ENCODE measurements at regions not wholly inside any gene's neighbourhood (a gene's known extent, or its start where the extent isn't known, plus 50 kb on each side); places are given as distances from the start of the nearest gene placed in this dataset.

DNA sequence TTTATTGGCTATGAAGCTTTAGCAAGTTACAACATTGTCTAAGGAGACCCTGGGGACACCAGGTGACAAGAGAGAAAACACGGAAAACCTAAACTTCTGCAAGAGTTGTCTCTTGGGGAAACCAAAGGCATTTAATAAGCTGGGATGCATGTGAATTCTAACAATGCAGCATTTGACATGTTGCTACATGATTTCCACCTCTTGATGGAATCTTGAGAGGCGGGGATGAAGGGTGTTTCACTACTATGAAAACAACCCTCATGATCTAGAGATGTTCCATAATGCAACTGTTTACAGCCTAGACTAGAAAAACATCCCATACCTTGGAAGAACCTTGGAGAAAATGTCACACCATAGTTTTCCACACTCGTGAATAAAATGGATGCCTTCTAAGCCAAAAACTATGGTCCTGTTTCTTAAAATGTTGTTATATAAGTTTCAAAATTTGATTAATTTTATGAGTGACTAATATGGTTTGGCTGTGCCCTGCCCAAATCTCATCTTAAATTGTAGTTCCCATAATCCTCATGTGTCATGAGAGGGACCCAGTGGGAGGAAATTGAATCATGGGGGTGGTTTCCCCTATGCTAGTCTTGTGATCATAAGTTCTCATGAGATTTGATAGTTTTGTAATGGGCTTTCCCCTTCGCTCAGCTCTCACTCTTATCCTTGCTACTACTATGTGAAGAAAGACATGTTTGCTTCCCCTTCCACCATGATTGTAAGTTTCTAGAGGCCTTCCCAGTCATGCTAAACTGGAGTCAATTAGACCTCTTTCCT lies 164.6 kb downstream of the TNFSF13B start:
- ATAC-seq (no peak), DNase-seq (ENCODE audit: missing footprints) (no peak)
- intact Hi-C loops (cut with DNase I): no loop called here

DNA sequence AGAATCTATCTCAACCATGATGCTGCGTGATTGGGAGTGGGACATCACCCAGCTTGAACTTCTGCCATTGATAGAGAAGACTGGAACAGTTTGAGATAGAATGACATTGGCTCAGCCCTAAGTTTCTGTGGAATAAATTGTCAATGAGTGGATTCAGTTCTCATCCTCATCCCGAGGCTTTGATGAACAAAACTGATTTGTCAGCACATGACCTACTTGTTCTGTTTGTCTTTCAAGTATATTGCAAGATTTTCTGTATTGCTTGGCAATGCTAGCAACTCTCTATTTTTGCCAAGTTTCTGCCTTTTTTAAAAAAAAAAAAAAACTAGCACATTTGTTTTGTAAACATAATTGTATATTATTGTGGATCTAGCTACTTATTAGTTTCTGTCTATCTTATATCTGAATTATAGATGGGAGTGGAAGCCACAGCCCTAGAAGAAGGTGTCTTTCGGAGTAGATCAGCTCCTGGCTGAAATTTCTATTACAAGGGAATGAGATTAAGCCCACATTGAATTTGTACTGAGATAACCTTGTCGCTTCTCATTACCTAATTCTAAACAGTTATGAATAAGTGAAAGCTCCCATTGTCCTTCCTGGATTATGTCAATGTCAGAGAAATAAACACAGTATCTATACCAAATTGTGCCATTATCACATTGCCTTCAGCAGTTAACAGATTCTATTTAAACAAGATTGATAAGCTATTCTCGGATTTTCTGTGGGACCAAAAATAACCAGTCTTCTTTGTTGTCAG lies 166.1 kb downstream of the TNFSF13B start:
- DNase-seq (ENCODE audit: missing footprints) (no peak), ATAC-seq (no peak)
- intact Hi-C loops (cut with DNase I): no loop called here

DNA sequence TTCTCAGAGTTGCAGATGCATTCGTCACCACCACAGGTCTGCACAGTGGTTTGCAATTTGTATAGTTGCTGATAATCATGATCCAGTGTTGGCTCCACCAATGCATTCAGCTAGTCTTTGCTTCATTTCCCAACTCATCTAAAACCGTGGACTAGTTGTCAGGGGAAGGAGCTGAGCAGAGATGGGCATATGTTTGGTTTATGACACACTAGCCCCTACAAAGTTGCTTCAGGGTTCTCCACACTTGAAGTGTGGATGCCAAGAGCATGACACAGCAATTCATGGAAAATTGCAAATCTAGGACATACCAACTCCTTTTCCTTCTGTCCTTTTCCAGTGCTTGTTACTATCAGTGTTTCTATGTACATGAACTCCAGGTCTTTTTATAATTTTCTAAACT lies 168.0 kb downstream of the TNFSF13B start:
- intact Hi-C loops (cut with DNase I): no loop called here
- no peak for DNase-seq (ENCODE audit: missing footprints)

DNA sequence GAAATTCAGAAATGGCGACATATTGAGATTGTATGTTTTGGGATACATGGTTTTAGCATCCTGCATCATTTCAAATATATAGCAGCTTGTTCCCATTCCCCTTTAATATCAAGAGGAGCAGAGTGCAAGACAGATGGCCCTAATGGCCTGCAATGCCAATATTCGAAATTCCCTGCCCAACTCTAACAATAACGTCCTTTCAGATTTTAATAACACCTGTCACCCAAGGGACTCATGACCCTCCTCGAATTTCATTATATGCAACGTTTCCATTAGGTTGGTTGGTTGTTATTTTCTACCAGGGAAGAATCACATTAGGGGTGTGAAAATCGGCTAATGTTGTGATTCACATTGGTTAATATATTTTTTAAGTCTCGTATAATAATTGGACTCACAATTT lies 170.0 kb downstream of the TNFSF13B start:
- no peak for ATAC-seq
- intact Hi-C loops (cut with DNase I): no loop called here

More for the DNA sequence above, 168.0 kb downstream of the TNFSF13B start:
- no peak for ATAC-seq

DNA sequence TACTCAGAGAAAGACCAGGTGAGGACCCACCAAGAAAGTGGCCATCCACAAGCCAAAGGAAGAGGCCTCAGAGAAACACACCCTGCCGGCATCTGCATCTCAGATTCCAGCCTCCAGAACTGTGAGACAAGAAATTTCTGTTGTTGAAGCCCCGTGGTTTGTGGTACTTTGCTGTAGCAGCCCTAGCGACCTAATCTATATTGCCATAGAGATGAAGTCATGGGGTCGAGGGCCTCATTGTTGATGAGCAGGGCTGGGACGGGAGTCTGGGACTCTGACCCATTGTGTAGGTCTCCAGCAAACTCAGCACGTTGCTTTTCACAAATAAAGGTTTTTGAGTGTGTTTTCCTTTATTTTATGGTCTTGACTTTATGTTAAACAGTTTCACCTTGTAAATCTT lies 174.9 kb downstream of the TNFSF13B start:
- intact Hi-C loops (cut with DNase I): no loop called here
- ATAC-seq: no peak
- no peak for DNase-seq (ENCODE audit: missing footprints)

More for the DNA sequence above, 170.0 kb downstream of the TNFSF13B start:
- DNase-seq (ENCODE audit: missing footprints): no peak

DNA sequence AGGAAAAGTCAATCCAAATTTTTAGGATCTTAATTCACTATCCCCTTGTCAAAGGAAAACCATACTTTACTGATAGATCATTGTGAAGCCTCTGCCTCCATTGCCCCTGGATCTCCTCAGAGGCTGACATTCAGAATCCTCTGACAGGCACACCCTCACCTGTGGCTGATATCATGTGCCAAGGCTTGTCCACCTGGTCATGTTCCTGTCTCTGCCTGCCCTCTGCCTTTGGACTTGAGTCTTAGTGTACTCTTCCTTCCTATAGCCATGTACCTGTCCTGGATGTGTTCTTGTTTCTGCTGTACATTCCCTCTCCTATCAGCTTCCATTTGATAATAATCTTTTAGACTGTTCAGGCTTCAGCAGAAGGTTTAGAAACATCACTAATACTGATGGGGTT lies 179.4 kb downstream of the TNFSF13B start:
- DNase-seq (ENCODE audit: missing footprints): no peak
- ATAC-seq: no peak
- intact Hi-C loops (cut with DNase I): no loop called here

DNA sequence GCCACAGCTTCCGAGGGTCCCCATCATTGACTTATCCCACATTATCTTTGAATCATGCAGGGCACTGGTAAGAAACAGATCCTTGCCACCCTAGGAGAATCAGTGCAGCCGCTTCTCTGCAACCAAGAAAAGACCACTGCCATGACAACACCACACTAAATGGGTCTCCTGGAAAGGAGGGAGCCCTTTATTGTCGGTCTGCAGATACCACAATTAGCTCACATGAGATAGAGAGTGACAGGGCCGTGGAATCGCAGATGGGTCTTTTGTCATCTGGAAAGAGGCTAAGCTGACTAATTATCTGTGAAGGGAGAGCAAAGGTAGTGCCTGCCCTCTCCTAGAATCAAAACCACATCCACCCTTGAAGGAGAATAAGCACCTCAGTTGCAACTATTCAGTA lies 178.3 kb upstream of the MYO16 start:
- ATAC-seq (no peak), DNase-seq (ENCODE audit: missing footprints) (no peak)
- intact Hi-C loops (cut with DNase I): no loop called here

DNA sequence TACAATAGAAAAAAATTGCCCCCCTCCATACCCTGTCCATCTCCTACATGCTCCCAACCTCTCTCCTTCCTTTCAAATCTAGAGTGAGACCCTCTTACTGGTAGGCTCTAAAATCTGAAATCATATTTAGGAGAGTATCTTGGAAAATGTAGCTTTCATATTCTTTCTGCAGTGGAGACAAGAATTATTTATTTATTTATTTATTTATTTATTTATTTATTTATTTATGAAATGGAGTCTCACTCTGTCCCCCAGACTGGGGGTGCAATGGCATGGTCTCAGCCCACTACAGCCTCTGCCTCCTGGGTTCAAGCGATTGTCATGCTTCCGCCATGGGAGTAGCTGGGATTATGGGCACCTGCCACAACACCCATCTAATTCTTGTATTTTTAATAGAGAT lies 174.1 kb upstream of the MYO16 start:
- ATAC-seq: no peak
- DNase-seq (ENCODE audit: missing footprints): no peak
- intact Hi-C loops (cut with DNase I): no loop called here

DNA sequence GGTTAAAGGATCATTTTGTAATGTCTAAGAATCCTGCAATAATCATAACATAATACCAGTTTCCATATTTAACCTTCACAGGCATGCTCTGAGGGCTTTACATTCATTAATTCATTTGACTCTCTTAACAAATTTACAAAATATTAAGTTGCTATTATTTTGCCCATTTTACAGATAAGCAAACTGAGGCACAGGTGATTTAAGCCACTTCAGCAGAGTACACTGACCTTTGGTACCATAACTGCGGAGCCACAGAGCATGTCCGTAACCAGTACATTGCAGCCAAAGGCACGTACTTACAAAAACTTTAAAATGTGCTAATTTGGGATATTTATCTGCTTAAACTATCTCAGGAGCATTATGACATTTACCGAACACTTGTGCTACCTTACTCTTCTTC lies 169.4 kb upstream of the MYO16 start:
- no peak for DNase-seq (ENCODE audit: missing footprints)
- intact Hi-C loops (cut with DNase I): no loop called here
- no peak for ATAC-seq

DNA sequence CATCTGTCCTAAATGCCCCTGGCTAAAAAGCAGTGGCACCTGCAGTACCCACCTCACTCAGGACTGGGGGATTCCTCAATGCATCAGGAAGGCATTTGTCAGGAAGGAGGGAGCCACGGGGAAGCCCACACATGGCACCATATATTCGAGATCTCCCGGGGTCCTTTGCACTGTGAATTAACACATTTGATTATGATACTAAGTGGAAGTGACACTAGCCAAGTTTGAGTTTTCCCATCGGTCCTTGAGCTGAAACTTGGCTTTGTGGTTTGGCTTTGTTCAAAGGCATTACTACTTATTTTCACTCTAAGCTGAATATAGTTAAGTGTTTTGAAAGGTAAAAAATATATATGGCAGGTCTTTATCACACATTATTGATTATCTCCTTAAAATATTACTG lies 168.7 kb upstream of the MYO16 start:
- intact Hi-C loops (cut with DNase I): no loop called here
- DNase-seq (ENCODE audit: missing footprints) (no peak), ATAC-seq (no peak)

DNA sequence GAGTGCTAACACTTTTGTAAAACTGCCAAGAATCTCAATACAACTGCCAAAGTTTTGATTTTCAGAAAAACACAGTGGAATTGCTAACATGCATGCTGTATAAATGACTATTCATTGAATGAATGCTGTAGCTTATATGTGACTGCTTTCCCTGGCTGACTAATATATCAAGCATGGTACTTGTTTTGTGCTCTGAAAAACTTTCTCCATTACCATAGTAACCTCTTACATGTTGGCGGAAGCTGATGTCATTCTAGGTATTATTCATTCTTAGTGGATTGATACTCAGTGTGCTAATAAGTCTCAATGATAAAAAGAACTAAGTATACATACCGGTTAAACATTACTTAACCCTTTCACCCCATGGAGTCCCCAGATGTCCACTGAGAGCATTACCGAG lies 166.1 kb upstream of the MYO16 start:
- DNase-seq (ENCODE audit: missing footprints) (no peak), ATAC-seq (no peak)
- intact Hi-C loops (cut with DNase I): no loop called here

DNA sequence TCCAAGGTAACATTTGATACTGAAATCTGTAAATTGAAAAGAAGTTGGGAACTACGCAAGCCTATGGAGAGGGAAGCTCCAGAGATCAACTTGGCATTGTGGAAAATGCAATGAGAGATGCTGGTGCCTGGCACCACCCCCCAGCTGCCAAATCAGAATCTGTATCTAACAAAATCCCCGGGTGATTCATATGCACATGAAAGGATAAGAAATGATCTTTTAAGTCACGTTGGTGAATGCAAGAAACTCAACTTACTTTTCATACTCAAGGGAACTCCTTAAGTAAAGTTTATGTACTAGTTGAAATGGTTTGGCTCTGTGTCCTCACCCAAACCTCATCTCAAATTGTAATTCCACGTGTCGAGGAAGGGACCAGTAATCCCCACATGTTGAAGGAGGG lies 158.5 kb upstream of the MYO16 start:
- intact Hi-C loops (cut with DNase I): no loop called here
- DNase-seq (ENCODE audit: missing footprints) (no peak), ATAC-seq (no peak)

DNA sequence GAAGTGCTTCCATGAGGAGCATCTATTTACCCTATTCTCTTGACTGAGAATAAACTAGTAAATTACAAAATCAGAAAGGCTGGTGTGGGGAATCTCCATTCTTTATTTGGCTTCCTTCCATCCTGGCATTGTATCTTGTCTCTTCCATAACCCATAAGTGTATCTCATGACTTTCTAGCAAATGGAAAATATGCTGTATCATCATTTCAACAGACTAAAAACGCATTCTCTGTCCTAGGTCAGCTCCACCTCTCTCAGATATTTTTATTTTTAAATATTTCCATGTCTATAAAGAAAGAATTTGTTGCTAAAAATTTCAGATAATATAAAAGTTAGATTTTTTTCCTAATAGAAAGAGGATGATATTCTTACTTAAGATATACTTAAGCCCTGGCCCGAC lies 154.2 kb upstream of the MYO16 start:
- intact Hi-C loops (cut with DNase I): no loop called here
- DNase-seq (ENCODE audit: missing footprints) (no peak), ATAC-seq (no peak)

DNA sequence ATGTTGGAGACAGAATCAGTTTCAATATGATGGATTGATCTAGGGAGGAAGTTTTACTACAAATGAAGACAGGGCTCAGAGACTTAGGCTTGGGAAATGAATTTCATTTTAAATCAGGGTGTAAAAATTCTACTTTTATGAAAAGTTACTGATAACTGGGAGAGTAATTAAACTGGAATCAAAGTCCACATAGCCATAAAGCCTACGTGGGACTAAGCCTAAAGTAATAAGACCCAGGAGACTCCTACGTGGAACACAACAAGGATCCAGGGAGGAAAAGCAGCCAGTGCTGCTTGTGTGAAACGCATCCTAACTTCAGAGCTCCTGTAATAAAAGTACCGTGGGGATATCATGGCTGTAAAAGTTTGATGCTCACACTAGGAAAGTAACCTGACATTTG lies 152.0 kb upstream of the MYO16 start:
- no peak for ATAC-seq
- intact Hi-C loops (cut with DNase I): no loop called here
- no peak for DNase-seq (ENCODE audit: missing footprints)

DNA sequence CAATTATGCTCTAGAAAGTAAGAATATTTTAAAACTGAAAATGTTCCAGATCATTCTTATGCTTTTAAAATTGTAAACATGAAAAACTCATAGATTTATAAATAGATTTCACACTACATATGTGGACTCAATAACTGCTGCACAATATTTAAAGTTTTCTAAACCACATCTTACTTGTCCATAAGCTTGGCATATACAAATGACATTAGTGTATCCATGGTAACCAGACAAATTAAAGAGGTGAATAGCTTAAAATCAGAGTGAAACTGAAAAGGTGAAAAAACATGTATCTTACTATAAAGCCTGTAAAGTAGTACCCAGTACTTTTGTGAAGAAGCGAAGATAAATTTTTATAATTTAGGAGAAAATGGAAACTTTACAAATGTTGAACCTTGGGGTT lies 151.2 kb upstream of the MYO16 start:
- intact Hi-C loops (cut with DNase I): no loop called here
- ATAC-seq: no peak
- no peak for DNase-seq (ENCODE audit: missing footprints)

DNA sequence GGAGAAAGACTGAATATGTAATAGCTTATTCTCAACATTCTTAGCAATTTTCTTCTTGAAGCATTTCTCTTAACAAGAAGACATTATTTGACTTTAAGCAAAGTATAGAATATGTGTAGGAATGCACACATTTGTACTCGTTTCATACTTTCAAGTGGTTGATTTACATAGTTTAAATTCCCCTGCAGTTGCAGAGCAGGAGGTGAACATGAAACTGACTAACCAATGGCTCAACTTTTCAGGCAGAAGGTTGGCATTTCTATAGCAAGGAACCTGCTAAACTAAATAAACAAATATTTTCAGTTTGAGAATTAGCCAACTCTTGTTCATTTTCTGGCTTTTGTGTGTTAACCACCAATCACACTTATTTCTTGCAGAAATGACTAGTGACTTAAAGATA lies 145.4 kb upstream of the MYO16 start:
- DNase-seq (ENCODE audit: missing footprints) (no peak), ATAC-seq (no peak)
- intact Hi-C loops (cut with DNase I): no loop called here

DNA sequence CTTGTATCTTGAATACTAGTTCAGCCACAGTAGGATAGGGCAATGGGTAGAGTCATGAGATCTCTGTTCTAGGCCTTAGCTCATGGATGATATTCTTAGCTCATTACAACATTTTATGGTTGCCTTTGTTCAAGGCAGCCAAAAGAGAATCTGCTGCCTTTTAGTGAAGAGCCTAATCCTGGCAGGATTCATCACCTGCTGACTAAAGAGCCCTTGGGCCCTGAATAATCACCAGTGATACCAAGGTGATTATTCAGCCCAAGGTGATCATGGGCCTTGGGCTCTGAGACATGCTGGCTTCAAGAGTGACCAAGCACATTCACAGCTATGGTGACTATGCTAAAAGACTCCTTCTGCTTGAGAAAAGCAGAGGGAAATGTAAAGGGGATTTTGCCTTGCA lies 143.3 kb upstream of the MYO16 start:
- ATAC-seq: no peak
- intact Hi-C loops (cut with DNase I): no loop called here
- no peak for DNase-seq (ENCODE audit: missing footprints)

DNA sequence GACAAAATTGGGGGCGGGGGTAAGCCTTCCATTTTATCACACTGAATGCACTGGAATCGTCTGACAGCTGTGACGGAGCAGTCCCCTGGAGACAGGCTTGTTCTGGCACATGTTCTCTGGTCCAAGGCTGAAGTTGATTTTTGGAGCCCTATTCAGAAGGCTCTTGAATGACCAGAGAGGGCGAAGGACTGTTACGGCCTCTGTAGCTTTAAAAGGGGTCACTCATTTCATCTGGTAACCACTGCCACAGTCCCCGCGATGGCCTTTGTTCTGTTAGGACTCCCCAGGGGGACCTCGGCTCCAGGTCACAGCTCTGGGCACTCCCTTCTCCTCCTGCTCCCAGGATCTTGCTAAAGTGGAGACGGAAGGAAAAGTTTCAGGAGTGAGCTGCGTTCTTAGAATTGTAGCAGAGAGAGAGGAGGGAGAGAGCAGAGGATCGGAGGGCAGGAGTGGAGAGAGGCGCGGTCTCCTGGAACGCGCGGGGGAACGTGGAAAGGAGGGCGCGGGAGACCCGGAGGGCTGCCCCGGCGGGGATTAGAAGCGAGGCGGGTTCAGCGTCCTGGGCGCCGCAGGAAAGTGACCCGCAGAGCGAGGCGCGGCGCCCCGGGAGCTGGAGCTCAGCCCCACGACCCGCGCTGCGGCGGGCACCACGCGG lies 134.3 kb upstream of the MYO16 start:
- intact Hi-C loops (cut with DNase I): no loop called here
- ATAC-seq: no peak
- no peak for DNase-seq (ENCODE audit: missing footprints)

DNA sequence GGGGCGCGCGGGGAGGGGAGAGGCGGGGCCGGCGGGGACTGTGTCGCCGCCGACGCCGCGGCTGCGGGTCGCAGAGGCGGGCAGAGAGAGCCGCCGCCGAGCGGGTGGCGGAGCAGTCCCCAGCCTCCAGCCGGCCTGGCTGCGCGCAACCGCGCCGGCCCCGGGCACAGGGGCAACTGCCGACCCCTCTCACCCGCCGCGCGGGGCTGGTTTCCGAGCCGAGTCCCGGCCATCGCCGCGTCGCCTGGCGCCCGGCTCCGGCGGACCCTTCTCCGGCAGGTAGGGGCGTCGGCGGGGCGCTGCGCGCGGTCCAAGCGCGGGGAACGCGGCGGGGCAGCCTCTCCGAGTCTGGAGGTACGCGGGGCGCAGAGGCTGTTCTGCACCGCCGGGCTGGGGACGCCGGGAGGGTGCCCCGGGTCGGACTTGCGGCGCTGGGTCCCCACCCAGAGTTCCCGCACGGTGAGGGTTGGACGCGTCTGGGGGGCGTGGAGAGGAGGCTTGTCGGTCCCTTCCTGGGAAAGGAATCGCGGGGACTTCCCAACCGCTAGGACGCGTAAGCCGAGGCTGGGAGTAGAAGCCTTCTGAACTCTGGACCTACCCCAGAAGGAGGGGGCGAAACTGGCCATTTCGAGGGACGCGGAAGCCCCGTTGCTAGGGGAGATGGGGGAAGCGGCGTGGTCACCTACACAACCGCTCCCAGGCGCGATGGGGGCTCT lies 133.6 kb upstream of the MYO16 start:
- ATAC-seq: no peak
- no peak for DNase-seq (ENCODE audit: missing footprints)
- intact Hi-C loops (cut with DNase I): no loop called here

All from Right ventricle myocardium inferior (tissue), 1 donor.